ENCODE measurements at regions not wholly inside any gene's neighbourhood (a gene's known extent, or its start where the extent isn't known, plus 50 kb on each side); places are given as distances from the start of the nearest gene placed in this dataset.

DNA sequence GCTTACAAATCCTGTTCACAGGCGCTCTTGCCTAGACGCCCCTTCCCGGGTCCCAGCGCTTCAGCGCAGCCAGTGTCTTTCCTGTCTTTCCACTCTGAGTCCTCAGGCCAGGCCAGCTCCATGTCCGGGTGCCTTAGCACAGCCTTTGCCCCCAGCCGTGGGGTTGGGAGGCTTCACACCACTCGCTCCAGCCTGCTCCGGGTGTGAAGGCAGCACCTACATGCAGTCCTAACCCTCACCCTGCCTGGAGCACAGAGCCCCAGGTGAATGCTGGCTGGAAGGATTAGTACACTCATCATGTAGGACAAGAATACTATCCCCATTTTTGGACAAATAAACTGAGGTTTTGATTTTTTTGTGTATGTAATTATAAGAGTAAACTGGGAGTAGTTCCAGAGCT is 81.7 kb upstream of the TMEM72 start:
- no peaks in the 10 kb centered on the region; the same call in 1 of the 2 replicates for H3K27me3 Mint-ChIP-seq (ENCODE audit: low read depth)
- ChIA-PET CTCF (interaction anchor here (0.9 to 1.2 kb wide), 2 partner anchors 11 to 312 kb away, joined by 4 read pairs; no protein-coding TSS in a partner anchor), POLR2A (no interaction called here)
- no peak overlapping the region for H3K4me3 Mint-ChIP-seq
- H3K36me3 Mint-ChIP-seq, result no peaks in the 10 kb centered on the region
- H3K27ac Mint-ChIP-seq, result no peak overlapping the region
- DNase-seq (ENCODE audit: low spot score) (no peak), ATAC-seq (no peak)
- no peaks in the 10 kb centered on the region; the same call in 1 of the 2 replicates for H3K9me3 Mint-ChIP-seq
- TF ChIP-seq ZNF121 (CRISPR knock-in tag; IDR thresholded peaks at IDR 0.05) (no peak), NFE2L1 (CRISPR knock-in tag; IDR thresholded peaks at IDR 0.05) (no peak), HMGA2 (CRISPR knock-in tag; IDR thresholded peaks at IDR 0.05) (no peak), ATF3 (CRISPR knock-in tag; conservative IDR thresholded peaks at IDR 0.05) (no peak), FOXP1 (CRISPR knock-in tag; IDR thresholded peaks at IDR 0.05; ENCODE audit: borderline replicate concordance) (no peak), MLX (CRISPR knock-in tag; IDR thresholded peaks at IDR 0.05) (no peak), ZNF512 (CRISPR knock-in tag; IDR thresholded peaks at IDR 0.05; ENCODE audit: borderline replicate concordance) (no peak), SOX15 (CRISPR knock-in tag; IDR thresholded peaks at IDR 0.05) (no peak), MXD4 (CRISPR knock-in tag; IDR thresholded peaks at IDR 0.05; ENCODE audit: borderline replicate concordance) (no peak), JAZF1 (CRISPR knock-in tag; IDR thresholded peaks at IDR 0.05) (no peak), STAT6 (CRISPR knock-in tag; conservative IDR thresholded peaks at IDR 0.05; ENCODE audit: low read depth) (no peak), SMAD3 (CRISPR knock-in tag; IDR thresholded peaks at IDR 0.05; ENCODE audit: borderline replicate concordance) (no peak), ZBTB43 (CRISPR knock-in tag; IDR thresholded peaks at IDR 0.05) (no peak), TEAD1 (CRISPR knock-in tag; IDR thresholded peaks at IDR 0.05) (no peak), ZNF219 (CRISPR knock-in tag; IDR thresholded peaks at IDR 0.05; ENCODE audit: borderline replicate concordance) (no peak), ZNF138 (CRISPR knock-in tag; conservative IDR thresholded peaks at IDR 0.05) (no peak)
- TF ChIP-seq, protein P1, sequence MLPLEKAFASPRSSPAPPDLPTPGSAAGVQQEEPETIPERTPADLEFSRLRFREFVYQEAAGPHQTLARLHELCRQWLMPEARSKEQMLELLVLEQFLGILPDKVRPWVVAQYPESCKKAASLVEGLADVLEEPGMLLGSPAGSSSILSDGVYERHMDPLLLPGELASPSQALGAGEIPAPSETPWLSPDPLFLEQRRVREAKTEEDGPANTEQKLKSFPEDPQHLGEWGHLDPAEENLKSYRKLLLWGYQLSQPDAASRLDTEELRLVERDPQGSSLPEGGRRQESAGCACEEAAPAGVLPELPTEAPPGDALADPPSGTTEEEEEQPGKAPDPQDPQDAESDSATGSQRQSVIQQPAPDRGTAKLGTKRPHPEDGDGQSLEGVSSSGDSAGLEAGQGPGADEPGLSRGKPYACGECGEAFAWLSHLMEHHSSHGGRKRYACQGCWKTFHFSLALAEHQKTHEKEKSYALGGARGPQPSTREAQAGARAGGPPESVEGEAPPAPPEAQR (CRISPR knock-in tag; IDR thresholded peaks at IDR 0.05), result no peak
- peaks cover 22% of the 10 kb centered on the region for H3K4me1 Mint-ChIP-seq

DNA sequence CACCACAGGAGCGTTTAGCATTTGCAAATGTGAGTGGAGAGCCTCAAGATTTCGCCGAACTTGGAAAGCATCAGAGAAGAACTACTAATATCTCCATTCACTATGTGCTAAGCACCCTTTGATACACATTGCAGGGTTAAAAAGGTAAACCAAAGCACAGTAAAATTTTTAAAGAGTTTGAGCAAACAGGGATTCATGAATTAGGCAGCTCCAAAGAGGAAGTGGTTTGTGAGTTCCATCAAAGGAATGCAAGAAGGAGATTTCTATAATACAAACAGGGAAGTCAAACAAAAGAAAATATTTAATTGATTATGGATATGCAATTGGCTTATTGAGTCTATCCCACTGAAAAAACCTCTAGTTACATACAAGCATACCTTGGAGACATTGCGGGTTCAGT is 81.1 kb upstream of the TMEM72 start:
- Mint-ChIP-seq H3K4me3 (no peak overlapping the region), H3K36me3 (no peaks in the 10 kb centered on the region), H3K27ac (no peak overlapping the region), H3K9me3 (no peaks in the 10 kb centered on the region; the same call in 1 of the 2 replicates), H3K27me3 (ENCODE audit: low read depth) (no peaks in the 10 kb centered on the region; the same call in 1 of the 2 replicates), H3K4me1 (peaks cover 18% of the 10 kb centered on the region)
- DNase-seq (ENCODE audit: low spot score) (no peak), ATAC-seq (no peak)
- POLR2A ChIA-PET, result no interaction called here
- CTCF ChIA-PET, result no interaction called here
- TF ChIP-seq SMAD4 (CRISPR knock-in tag; IDR thresholded peaks at IDR 0.05), result no peak
- TF ChIP-seq PREB (CRISPR knock-in tag; IDR thresholded peaks at IDR 0.05; ENCODE audit: borderline replicate concordance), result no peak
- TF ChIP-seq KAT7 (CRISPR knock-in tag; IDR thresholded peaks at IDR 0.05; ENCODE audit: borderline replicate concordance), result no peak
- TF ChIP-seq STAT6 (CRISPR knock-in tag; conservative IDR thresholded peaks at IDR 0.05; ENCODE audit: low read depth), result no peak
- no peak for TF ChIP-seq NFE2L1 (CRISPR knock-in tag; IDR thresholded peaks at IDR 0.05)
- TF ChIP-seq NR2C2 (CRISPR knock-in tag; IDR thresholded peaks at IDR 0.05), result no peak
- TF ChIP-seq ZNF263 (CRISPR knock-in tag; IDR thresholded peaks at IDR 0.05; ENCODE audit: low read depth), result no peak
- TF ChIP-seq JAZF1 (CRISPR knock-in tag; IDR thresholded peaks at IDR 0.05), result no peak
- TF ChIP-seq, protein P2, sequence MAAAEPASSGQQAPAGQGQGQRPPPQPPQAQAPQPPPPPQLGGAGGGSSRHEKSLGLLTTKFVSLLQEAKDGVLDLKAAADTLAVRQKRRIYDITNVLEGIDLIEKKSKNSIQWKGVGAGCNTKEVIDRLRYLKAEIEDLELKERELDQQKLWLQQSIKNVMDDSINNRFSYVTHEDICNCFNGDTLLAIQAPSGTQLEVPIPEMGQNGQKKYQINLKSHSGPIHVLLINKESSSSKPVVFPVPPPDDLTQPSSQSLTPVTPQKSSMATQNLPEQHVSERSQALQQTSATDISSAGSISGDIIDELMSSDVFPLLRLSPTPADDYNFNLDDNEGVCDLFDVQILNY (CRISPR knock-in tag; IDR thresholded peaks at IDR 0.05), result no peak
